Lung (tissue), 11 donors: ENCODE measurements at regions not wholly inside any gene's neighbourhood (a gene's known extent, or its start where the extent isn't known, plus 50 kb on each side); places are given as distances from the start of the nearest gene placed in this dataset.

ENCODE experiments used
- ATAC-seq: fragments of 200-7000 bp; cut with Tn5 transposase; one replicate; pipeline ENCODE4 v1.9.1; 2020; ENCODE audit warnings: moderate number of reproducible peaks; ENCODE audit not compliant: insufficient read depth, low FRiP score
- DNase-seq, 3 donors: peaks; one replicate each; pipeline ENCODE4 v3.0.0-alpha.2; 2013 to 2017
- H3K27ac ChIP-seq, 2 donors: one replicate each; pipeline ENCODE4 v1.5.1; 2013; ENCODE audit warnings: mild to moderate bottlenecking in 2 of 2, moderate library complexity in 2 of 2, control low read depth in 1 of 2, inconsistent platforms in 1 of 2, low read depth in 1 of 2, low read length in 1 of 2
- H3K27me3 ChIP-seq, 3 donors: one replicate each; pipeline ENCODE4 v1.5.1; 2013; ENCODE audit warnings: low read length in 2 of 3; ENCODE audit not compliant: control insufficient read depth in 3 of 3, insufficient read depth in 3 of 3
- H3K36me3 ChIP-seq, 4 donors: one replicate each; pipeline ENCODE4 v1.5.1; 2013; ENCODE audit warnings: low read length in 4 of 4, mild to moderate bottlenecking in 1 of 4, moderate library complexity in 1 of 4; ENCODE audit not compliant: control insufficient read depth in 4 of 4, insufficient read depth in 4 of 4
- H3K4me1 ChIP-seq, 5 donors: one replicate each; pipeline ENCODE4 v1.5.1; 2013; ENCODE audit warnings: low read length in 5 of 5, mild to moderate bottlenecking in 2 of 5, moderate library complexity in 1 of 5; ENCODE audit not compliant: control insufficient read depth in 5 of 5, insufficient read depth in 5 of 5
- H3K4me3 ChIP-seq: one replicate; pipeline ENCODE4 v1.5.1; 2013; ENCODE audit warnings: mild to moderate bottlenecking, control low read depth, moderate library complexity
- H3K9ac ChIP-seq, 2 donors: one replicate each; pipeline ENCODE4 v1.5.1; 2013; ENCODE audit warnings: low read length in 2 of 2, control low read depth in 1 of 2; ENCODE audit not compliant: insufficient read depth in 1 of 2
- H3K9me3 ChIP-seq, 4 donors: one replicate each; pipeline ENCODE4 v1.5.1; 2013; ENCODE audit warnings: low read length in 3 of 4, mild to moderate bottlenecking in 1 of 4, moderate library complexity in 1 of 4; ENCODE audit not compliant: control insufficient read depth in 4 of 4, insufficient read depth in 3 of 4
- CTCF ChIP-seq: IDR thresholded peaks from 2 replicates; pipeline ENCODE4 v1.5.1; 2012; ENCODE audit warnings: mild to moderate bottlenecking; ENCODE audit errors: control extremely low read depth, extremely low read depth
- WGBS, 2 donors: extraction: QIAGEN DNeasy Blood & Tissue Kit; methylation state at CpG; one replicate each; pipeline ENCODE4 v1.1.7; 2013; 5-methylcytosine and 5-hydroxymethylcytosine counted together
- donor health status: control.
- donor health status: control.
- donor health status: Bipolar disorder and iron deficiency.
- donor health status: healthy.
- donor health status: DM: yes; HTN: yes; CAD: no.

- no peak for ATAC-seq
- DNase-seq = no peak
- no peaks in the 10 kb centered on the region for H3K9me3 ChIP-seq
- H3K27ac ChIP-seq = no peak overlapping the region
- no peaks in the 10 kb centered on the region for H3K27me3 ChIP-seq
- no peaks in the 10 kb centered on the region for H3K36me3 ChIP-seq
- no peaks in the 10 kb centered on the region for H3K4me1 ChIP-seq
- no peak overlapping the region for H3K4me3 ChIP-seq
- no peak for TF ChIP-seq CTCF
- H3K9ac ChIP-seq = no peak overlapping the region
These were observed 1202.1 kb downstream of the ADGRL3 start for GRCh38 chr4:62402088-62402806.

GRCh38 chr4:62399242-62399641 lies 1199.1 kb downstream of the ADGRL3 start:
- H3K9me3 ChIP-seq = no peaks in the 10 kb centered on the region
- H3K4me1 ChIP-seq = no peaks in the 10 kb centered on the region
- no peaks in the 10 kb centered on the region for H3K36me3 ChIP-seq
- WGBS, 2 donors = 23 to 35% methylated on average over 4 of the region's 4 CpGs
- ATAC-seq = no peak
- H3K27me3 ChIP-seq = no peaks in the 10 kb centered on the region
- no peak overlapping the region for H3K27ac ChIP-seq
- peak in 1 of 3 donors; percentile 3 for DNase-seq
- no peak overlapping the region for H3K9ac ChIP-seq
- H3K4me3 ChIP-seq = no peak overlapping the region
- TF ChIP-seq CTCF = no peak

- TF ChIP-seq CTCF = no peak
- H3K4me3 ChIP-seq = no peak overlapping the region
- H3K27me3 ChIP-seq = no peaks in the 10 kb centered on the region
- no peaks in the 10 kb centered on the region for H3K36me3 ChIP-seq
- no peak for DNase-seq
- no peaks in the 10 kb centered on the region for H3K9me3 ChIP-seq
- no peak overlapping the region for H3K27ac ChIP-seq
- H3K9ac ChIP-seq = no peak overlapping the region
- ATAC-seq = no peak
- WGBS, 2 donors = 87 to 92% methylated on average over 3 of the region's 3 CpGs
- H3K4me1 ChIP-seq = no peaks in the 10 kb centered on the region
These were observed 1198.2 kb downstream of the ADGRL3 start for GRCh38 chr4:62398318-62398717.

- 15 to 16% methylated on average over 1 of the region's 1 CpG for WGBS, 2 donors
- H3K36me3 ChIP-seq = no peaks in the 10 kb centered on the region
- H3K27me3 ChIP-seq = no peaks in the 10 kb centered on the region
- H3K4me3 ChIP-seq = no peak overlapping the region
- H3K9me3 ChIP-seq = no peaks in the 10 kb centered on the region
- H3K4me1 ChIP-seq = no peaks in the 10 kb centered on the region
- no peak for DNase-seq
- no peak for ATAC-seq
- no peak overlapping the region for H3K27ac ChIP-seq
- TF ChIP-seq CTCF = no peak
- H3K9ac ChIP-seq = no peak overlapping the region
These were observed 1194.6 kb downstream of the ADGRL3 start for GRCh38 chr4:62394766-62395165.
